CD4-positive, alpha-beta T cell (primary cell): ENCODE measurements at regions not wholly inside any gene's neighbourhood (a gene's known extent, or its start where the extent isn't known, plus 50 kb on each side); places are given as distances from the start of the nearest gene placed in this dataset.

Experiments used
- ATAC-seq: fragments of 200-7000 bp; cut with Tn5 transposase; one replicate; pipeline ENCODE4 v1.10.0; 2022; ENCODE audit warnings: mild to moderate bottlenecking; ENCODE audit not compliant: poor library complexity
- CTCF ChIA-PET: fragments of 350-600 bp; sonication (Branson Sonifier 250); formaldehyde crosslinking; loops from one replicate; lab custom pipeline; 2021; ENCODE audit warnings: antibody characterized with exemption, inconsistent platforms; lab: Charles Lee
- POLR2A ChIA-PET: fragments of 350-600 bp; sonication (Branson Sonifier 250); formaldehyde crosslinking; loops from one replicate; lab custom pipeline; 2021; ENCODE audit warnings: antibody characterized with exemption, inconsistent platforms; lab: Charles Lee
- DNase-seq, 14 experiments: peaks; one replicate each; pipeline ENCODE4 v3.0.0-alpha.2; 2013 to 2020; ENCODE audit warnings: mixed read lengths in 2 of 14
- H3K27ac ChIP-seq, 2 donors: one replicate each; pipeline versions ENCODE4 v1.5.1 to v1.7.0; 2013; ENCODE audit warnings: low read length in 2 of 2, low read depth in 1 of 2, mild to moderate bottlenecking in 1 of 2
- H3K27me3 ChIP-seq, 2 experiments: 1 replicate in 1 of 2; 2 replicates in 1 of 2; pipeline versions ENCODE4 v1.6.1 to v1.7.0; 2013; ENCODE audit warnings: low read length in 2 of 2, control low read depth in 1 of 2, mild to moderate bottlenecking in 1 of 2, moderate library complexity in 1 of 2; ENCODE audit not compliant: insufficient read depth in 2 of 2, control insufficient read depth in 1 of 2
- H3K36me3 ChIP-seq: one replicate; pipeline ENCODE4 v1.6.1; 2013; ENCODE audit warnings: low read length, control low read depth; ENCODE audit not compliant: insufficient read depth
- H3K4me1 ChIP-seq: one replicate; pipeline ENCODE4 v1.6.1; 2013; ENCODE audit warnings: low read length, control low read depth; ENCODE audit not compliant: insufficient read depth
- H3K4me3 ChIP-seq: one replicate; pipeline ENCODE4 v1.5.1; 2013; ENCODE audit warnings: mild to moderate bottlenecking, low read length, moderate library complexity
- H3K9me3 ChIP-seq, 2 experiments: 1 replicate in 1 of 2; 2 replicates in 1 of 2; pipeline versions ENCODE4 v1.6.1 to v1.7.0; 2013; ENCODE audit warnings: low read length in 2 of 2, mild to moderate bottlenecking in 2 of 2, control low read depth in 1 of 2, moderate library complexity in 1 of 2; ENCODE audit not compliant: control insufficient read depth in 1 of 2, insufficient read depth in 1 of 2
- H3K27ac Mint-ChIP-seq: one replicate; pipeline ENCODE4 v1.8.0; 2020; ENCODE audit warnings: mixed read lengths
- H3K27me3 Mint-ChIP-seq: one replicate; pipeline ENCODE4 v1.8.0; 2021; ENCODE audit warnings: mixed read lengths
- H3K36me3 Mint-ChIP-seq: one replicate; pipeline ENCODE4 v1.8.0; 2021; ENCODE audit warnings: low read depth, mixed read lengths
- H3K4me1 Mint-ChIP-seq: one replicate; pipeline ENCODE4 v1.8.0; 2021; ENCODE audit warnings: low read depth, mixed read lengths
- H3K4me3 Mint-ChIP-seq: one replicate; pipeline ENCODE4 v1.8.0; 2020; ENCODE audit warnings: mild to moderate bottlenecking, mixed read lengths
- H3K9me3 Mint-ChIP-seq: one replicate; pipeline ENCODE4 v1.8.0; 2020; ENCODE audit warnings: mixed read lengths
- intact Hi-C, 2 experiments: fragments of 100-400 bp; cut with DNase I in 1 of 2; cut with micrococcal nuclease in 1 of 2; formaldehyde crosslinking; loops; one replicate each; pipeline versions ENCODE4 v1.15.1 to v1.9.0; 2023 to 2025; cut with DNase I, micrococcal nuclease
- TF ChIP-seq, protein P1 (sequence below): fragments of 200-600 bp; IDR thresholded peaks from one replicate; pipeline ENCODE4 v1.8.0; 2022; ENCODE audit warnings: antibody characterized with exemption, mild to moderate bottlenecking

DNA sequence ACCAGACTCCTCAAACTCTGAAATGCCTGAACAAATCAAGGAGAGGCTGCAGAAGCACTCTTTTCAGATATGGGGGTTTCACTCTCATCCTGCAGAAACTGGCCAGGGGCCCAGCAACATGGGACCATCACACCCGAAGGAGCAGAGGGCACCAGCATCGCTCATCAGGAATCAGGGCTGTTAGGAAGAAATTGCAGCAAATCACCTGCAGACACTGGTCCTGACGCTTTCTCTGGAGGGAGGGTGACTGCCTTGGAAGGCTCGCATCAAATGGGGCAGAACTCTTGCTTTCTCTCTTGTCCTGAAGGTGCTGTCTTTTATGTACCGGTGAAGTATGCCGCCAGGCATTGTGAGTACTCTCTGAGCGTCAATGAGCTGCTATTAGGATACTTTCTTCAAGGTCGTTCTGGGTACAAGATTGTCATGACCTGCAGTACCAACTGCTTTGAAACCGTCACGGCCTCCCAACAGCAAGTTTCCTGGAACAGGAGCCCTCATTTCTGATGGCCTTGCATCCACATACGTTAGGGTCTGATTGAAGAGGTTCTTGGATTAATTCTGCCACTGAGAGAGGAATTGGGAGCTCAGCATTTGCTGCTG lies 155.7 kb upstream of the SOX1 start:
- CTCF ChIA-PET = no interaction called here

DNA sequence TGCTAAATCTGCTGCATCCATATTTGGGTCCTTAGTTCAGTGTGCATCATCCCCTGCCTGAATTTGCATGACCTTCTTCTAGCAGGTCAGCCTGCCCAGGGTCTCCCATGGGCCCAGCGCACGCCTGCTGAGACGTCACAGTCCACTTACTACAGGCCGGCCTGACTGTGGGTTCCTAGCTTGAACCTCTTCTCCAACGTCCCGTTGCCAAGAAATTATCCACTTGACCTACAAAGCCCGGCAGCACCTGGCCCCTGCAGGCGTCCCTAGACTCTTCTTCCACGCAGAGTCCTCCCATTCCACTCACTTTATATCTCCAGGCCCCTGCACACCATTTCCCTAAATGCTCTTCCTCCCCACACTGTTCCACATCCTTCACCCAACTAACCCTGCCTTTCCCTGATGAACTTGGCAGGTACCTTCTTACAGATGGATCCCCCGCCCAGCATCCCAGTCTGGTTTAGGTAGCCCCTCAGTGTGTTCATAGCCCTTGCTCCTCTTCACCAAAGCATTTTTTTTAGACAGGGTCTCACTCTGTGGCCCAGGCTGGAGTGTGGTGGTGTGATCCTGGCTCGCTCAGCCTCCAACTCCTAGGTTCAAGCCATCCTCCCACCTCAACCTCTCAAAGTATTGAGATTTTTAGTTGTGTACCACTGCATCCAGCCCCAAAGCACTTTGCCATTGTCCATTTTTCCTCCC lies 155.0 kb upstream of the SOX1 start:
- no peaks in the 10 kb centered on the region for H3K9me3 Mint-ChIP-seq
- H3K4me3 ChIP-seq = no peak overlapping the region
- H3K27me3 Mint-ChIP-seq = peaks cover 4% of the 10 kb centered on the region
- no peaks in the 10 kb centered on the region for H3K4me1 ChIP-seq
- no peaks in the 10 kb centered on the region for H3K36me3 ChIP-seq
- no peak overlapping the region for H3K27ac ChIP-seq
- no peak overlapping the region for H3K4me3 Mint-ChIP-seq
- H3K36me3 Mint-ChIP-seq = no peaks in the 10 kb centered on the region
- H3K9me3 ChIP-seq = peaks cover 0 to 16% of the 10 kb centered on the region in 2 experiments
- ATAC-seq (no peak), DNase-seq (peak in 1 of 14 experiments; percentile 1)
- ChIA-PET POLR2A (no interaction called here), CTCF (no interaction called here)
- H3K27ac Mint-ChIP-seq = no peak overlapping the region
- TF ChIP-seq, protein P1, sequence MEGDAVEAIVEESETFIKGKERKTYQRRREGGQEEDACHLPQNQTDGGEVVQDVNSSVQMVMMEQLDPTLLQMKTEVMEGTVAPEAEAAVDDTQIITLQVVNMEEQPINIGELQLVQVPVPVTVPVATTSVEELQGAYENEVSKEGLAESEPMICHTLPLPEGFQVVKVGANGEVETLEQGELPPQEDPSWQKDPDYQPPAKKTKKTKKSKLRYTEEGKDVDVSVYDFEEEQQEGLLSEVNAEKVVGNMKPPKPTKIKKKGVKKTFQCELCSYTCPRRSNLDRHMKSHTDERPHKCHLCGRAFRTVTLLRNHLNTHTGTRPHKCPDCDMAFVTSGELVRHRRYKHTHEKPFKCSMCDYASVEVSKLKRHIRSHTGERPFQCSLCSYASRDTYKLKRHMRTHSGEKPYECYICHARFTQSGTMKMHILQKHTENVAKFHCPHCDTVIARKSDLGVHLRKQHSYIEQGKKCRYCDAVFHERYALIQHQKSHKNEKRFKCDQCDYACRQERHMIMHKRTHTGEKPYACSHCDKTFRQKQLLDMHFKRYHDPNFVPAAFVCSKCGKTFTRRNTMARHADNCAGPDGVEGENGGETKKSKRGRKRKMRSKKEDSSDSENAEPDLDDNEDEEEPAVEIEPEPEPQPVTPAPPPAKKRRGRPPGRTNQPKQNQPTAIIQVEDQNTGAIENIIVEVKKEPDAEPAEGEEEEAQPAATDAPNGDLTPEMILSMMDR = no peak
- no peaks in the 10 kb centered on the region for H3K4me1 Mint-ChIP-seq
- intact Hi-C loops = no loop called here
- H3K27me3 ChIP-seq = no peaks in the 10 kb centered on the region

More for the DNA sequence above, 155.7 kb upstream of the SOX1 start:
- no peak overlapping the region for H3K4me3 Mint-ChIP-seq
- H3K27me3 Mint-ChIP-seq = peaks cover 4% of the 10 kb centered on the region
- POLR2A ChIA-PET = no interaction called here
- no peaks in the 10 kb centered on the region for H3K36me3 Mint-ChIP-seq
- Histone ChIP-seq H3K4me3 (no peak overlapping the region), H3K4me1 (no peaks in the 10 kb centered on the region), H3K9me3 (peaks cover 0 to 16% of the 10 kb centered on the region in 2 experiments), H3K27me3 (no peaks in the 10 kb centered on the region), H3K36me3 (no peaks in the 10 kb centered on the region), H3K27ac (no peak overlapping the region)
- no peak for ATAC-seq
- DNase-seq = no peak
- TF ChIP-seq, protein P1 = no peak
- intact Hi-C loops = no loop called here
- H3K27ac Mint-ChIP-seq = no peak overlapping the region
- no peaks in the 10 kb centered on the region for H3K9me3 Mint-ChIP-seq
- no peaks in the 10 kb centered on the region for H3K4me1 Mint-ChIP-seq

DNA sequence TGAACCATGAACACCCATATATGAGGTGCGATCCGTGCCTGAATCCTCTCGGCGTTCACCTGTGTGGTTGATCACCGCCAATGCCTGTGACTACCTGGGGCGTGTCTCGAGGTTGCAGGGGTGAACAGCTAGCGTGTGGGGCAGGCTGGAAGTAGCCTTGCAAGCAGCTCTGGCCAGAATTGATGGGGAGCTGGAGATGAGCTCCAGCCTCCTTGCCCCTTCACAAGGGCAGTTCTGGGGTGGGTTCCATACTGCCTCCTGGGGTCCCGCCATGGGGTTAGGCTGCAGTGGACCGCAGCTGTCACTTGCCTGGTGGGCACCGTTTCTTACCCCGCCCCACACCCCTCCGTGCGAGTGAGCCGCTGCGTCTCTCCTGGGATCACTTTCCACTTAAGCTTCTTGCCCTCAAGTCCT lies 154.5 kb upstream of the SOX1 start:
- ChIA-PET POLR2A (no interaction called here), CTCF (no interaction called here)
- Histone ChIP-seq H3K27me3 (no peaks in the 10 kb centered on the region), H3K4me1 (no peaks in the 10 kb centered on the region), H3K4me3 (no peak overlapping the region), H3K27ac (no peak overlapping the region), H3K36me3 (no peaks in the 10 kb centered on the region), H3K9me3 (peaks cover 0 to 16% of the 10 kb centered on the region in 2 experiments)
- Mint-ChIP-seq H3K9me3 (no peaks in the 10 kb centered on the region), H3K4me1 (no peaks in the 10 kb centered on the region), H3K27me3 (peaks cover 4% of the 10 kb centered on the region), H3K27ac (no peak overlapping the region), H3K36me3 (no peaks in the 10 kb centered on the region), H3K4me3 (no peak overlapping the region)
- peak in 1 of 14 experiments; percentile 1 for DNase-seq
- TF ChIP-seq, protein P1 = no peak
- intact Hi-C loops = no loop called here
- ATAC-seq = no peak
